NCI-H1048 (cell line): ENCODE measurements at regions not wholly inside any gene's neighbourhood (a gene's known extent, or its start where the extent isn't known, plus 50 kb on each side); places are given as distances from the start of the nearest gene placed in this dataset.

Experiments
- DNase-seq: peaks from one replicate; lab custom pipeline; 2025; lab: John Stamatoyannopoulos, UW

- no peak for DNase-seq
These were observed 87.4 kb upstream of the FZD10 start for GRCh38 chr12:130074661-130075406.

DNA sequence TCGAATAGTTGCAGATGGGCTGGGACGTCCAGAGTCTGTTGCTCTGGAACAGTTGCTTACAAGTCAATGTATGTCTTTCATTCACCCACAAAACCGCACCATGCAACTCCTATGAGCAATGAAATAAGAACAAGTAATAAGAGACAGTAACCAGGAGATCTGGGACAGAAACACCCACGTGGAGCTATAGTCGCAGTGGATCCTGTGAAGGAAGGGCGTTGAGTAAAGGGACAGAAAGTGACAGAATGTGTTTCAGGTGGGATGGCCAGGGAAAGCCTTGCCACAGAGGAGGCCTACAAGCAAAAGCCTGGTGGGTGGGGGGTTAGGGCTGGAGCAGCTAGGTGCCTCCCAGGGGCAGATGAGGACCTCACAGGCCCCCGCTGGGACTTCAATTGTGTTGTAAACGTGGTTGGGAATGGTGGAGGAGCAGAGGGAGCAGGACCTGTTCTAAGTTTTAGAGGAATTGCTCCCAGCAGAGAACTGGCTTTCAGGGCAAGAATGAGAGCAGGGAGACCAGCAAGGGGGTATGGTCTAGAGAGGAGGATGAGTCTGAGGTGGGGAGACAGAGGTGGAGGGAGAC is 86.7 kb upstream of the FZD10 start:
- DNase-seq: no peak

DNA sequence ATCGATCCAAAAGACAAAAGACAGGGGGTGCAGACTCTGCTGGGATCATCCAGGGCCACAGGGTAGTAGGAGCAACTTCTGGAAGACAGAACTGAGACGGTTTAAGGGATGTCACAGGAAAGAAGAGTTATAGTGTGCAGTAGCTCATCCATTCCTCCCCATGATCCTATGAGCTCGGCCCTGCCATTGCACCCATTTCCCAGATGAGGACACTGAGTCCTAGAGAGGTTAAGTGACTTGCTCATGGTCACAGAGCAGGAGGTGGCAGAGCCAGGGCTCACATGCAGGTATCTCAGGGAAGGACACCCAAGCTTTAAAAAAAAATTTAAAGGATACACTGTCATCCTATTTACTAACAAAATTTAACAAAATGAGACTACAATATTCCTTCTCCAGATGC is 86.1 kb upstream of the FZD10 start:
- DNase-seq: no peak

DNA sequence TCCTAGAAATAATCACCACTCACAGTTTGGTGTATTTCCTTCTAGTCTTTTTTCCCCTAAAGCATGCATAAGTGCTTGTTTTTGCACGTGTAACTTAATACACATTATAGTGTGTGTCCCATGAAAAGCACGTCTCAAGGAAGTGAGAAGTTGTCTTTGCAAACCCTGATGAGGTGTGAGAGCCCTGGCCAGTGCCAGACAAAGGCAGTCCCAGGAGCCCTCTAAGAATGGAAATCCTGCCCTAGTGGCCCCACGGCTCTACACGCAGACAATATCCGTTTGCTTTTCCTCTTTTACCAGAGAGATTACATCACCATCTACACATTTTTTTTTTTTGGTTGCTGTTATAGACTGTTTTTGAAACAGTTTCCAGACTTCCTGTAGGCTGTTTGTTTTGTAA is 85.5 kb upstream of the FZD10 start:
- no peak for DNase-seq

DNA sequence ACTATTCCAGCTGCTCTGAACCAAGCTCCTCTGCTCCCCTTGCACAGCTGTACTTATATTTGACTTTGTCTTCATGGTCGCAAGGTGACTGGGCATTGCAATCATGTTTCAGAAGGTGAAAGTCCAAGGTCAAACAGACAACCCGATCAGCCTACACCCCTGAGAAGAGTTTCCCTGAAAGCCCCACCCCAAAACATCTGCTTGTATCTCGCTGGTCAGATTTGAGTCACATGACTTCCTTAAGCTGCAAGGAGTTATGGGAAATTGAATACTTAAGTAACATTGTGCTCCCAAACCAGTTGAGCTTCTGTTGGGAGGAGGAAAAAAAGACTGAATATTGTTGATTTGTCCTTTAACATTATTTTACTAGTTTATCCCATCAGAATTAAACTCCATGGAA is 83.4 kb upstream of the FZD10 start:
- DNase-seq: no peak

DNA sequence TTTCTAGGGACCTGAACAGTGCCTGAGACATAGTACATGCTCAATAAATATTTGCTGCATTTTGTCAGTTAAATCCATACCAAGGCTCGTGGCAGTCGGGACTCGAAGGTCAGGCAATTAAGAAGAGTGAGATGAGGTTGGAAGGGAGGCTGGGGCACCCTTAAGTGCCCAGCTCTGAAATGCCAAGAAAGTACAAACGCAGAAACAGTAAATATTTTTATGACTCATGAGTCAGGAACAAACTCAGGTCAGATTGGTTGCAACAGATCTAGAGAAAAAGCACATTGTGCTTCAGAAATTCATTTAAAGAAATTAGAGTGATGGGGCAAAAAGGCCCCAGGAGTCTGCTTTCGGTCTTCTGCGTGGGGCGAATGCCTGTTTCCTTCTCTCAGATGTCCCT is 83.0 kb upstream of the FZD10 start:
- DNase-seq: no peak

DNA sequence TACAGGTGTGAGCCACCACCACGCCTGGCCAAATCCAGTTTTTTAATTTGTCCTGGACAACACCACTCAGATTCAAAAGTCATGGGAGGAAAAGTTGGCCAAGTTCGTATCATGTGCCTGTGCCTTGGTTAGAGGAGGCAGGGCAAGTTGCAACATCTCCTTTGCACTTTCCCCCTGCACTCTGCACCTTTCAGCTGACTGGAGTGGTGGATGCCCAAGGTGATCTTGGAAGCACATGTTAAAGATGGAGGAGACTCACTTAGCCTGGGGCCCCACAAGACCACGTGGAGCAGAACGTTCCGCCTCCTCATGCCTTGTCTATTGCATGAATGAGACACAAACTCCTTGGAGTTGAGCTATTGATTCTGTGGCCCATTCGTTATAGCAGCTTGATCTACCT is 82.1 kb upstream of the FZD10 start:
- DNase-seq: no peak

DNA sequence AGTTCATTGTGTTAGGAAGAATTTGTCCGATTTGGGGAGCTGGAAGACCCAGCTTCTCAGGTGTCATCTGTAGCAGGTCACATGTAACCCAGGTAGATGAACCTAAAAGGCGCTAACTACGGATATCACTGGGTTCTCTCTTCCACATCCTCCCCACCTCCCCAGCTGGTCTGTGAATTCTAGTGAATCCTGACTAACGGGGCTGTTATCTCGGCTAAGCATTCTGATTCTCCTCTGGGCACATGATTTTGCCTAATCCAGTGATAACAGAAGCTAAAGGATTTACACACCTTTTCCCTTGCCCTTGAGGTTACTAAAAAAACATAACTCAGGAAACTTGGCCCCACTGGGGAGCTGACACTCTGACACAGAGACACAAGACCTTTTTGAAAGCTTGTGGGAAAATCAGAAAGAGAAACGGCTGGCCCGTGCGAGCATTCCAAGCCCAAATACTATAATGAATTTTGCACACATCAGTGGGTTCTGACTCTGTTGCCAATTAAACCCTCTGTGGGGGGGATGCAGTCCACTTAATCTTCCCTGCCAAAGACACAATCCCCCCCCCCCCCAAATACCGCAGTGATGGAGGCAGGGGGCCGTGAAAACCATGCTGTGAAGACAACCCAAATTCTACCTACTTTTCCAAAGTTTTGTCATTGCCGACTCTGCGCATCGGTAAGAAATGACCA is 81.0 kb upstream of the FZD10 start:
- DNase-seq: no peak

- DNase-seq: no peak
These were observed 79.3 kb upstream of the FZD10 start for GRCh38 chr12:130083002-130083401.

DNA sequence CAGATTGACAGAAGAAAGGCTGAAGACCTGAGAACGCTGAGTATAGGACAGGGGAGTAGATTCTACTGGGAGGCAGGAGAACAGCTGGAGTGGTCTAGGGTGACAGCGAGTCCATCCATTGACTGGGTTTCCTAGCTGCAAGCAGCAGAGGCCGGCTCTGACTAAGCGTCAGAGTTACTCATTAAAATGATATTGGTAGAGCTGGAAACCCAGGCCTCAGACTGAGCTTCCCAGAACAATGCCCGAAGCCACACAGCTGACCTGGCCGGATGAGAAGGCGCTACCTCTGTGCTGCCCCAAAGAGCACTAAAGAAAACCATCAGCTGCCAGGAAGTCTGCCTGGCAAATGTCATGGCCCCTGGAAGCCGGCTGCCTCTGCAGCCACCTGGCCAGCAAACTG is 78.5 kb upstream of the FZD10 start:
- DNase-seq: no peak

DNA sequence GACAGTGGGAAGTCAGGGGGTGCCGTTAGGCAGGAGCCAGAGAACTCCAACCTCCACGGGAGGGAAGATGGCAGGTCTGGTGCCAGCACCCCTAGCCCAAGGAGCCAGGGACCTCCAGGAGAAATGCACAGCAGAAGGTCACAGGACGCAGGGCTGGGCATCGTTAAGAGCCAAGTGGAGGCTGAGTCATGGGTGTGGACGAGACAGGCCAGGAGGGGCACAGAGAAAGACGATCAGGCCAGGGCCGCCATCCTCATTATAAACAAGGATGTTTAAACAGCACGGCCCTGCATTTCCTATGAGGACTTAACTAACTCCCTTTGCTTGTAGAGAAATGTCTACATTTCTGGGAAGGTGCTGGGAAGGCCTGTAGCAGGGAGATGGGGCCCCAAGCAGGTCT is 77.9 kb upstream of the FZD10 start:
- no peak for DNase-seq

DNA sequence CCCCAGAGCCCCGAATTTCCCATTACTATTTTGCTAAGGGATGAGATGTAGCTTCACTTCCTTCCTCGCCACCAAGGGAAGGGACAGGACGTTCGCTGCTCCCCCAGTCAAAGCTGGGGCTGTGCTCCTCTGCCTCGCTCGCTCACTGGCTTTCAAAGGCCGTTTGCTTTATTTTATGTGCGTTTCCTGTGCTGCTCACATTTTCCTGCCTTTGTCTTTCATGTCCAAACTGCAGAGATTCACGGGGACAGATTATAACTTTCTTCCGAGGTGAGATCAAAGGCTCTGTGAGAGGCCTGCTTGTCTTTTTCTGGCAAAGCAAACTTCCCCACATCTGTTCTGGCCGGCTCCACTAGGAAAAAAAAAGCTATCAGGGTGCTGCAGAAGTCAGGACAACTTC is 76.0 kb upstream of the FZD10 start:
- no peak for DNase-seq

DNA sequence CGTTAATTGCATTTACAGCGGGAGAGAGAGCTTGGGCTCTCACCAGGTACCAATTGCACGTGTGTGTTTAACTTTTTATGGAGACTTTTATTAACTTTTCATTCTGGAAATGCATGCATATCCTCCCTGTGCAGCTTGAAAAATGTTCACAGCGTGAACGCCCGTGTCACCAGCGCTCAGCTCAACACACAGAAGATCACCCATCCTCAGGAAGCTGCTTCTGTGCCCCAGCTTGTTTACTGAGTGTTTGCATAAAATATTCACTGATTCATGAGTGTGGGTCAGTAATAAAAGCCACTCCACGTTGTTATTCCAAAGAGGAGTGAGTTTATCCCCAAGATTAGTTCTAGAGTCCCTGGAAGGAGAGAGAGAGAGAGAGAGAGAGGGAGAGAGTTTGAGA is 75.5 kb upstream of the FZD10 start:
- DNase-seq: no peak

- DNase-seq: no peak
These were observed 75.0 kb upstream of the FZD10 start for GRCh38 chr12:130087222-130087621.

GRCh38 chr12:130088504-130088903 is 73.8 kb upstream of the FZD10 start:
- no peak for DNase-seq

DNA sequence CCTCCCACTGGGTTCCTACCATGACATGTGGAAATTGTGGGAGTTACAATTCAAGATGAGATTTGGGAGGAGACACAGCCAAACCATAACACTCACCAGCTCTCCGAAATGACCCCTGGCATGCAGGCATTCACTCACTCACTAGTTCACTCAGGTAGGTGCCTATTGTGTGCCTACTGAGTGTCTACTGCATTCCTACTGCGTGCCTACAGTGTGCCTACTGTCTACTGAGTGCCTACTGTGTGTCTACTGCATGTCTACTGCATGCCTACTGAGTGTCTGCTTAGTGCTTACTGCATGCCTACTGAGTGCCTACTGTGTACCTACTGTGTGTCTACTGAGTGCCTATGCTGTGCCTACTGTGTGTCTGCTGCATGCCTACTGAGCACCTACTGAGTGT is 71.7 kb upstream of the FZD10 start:
- DNase-seq: no peak

DNA sequence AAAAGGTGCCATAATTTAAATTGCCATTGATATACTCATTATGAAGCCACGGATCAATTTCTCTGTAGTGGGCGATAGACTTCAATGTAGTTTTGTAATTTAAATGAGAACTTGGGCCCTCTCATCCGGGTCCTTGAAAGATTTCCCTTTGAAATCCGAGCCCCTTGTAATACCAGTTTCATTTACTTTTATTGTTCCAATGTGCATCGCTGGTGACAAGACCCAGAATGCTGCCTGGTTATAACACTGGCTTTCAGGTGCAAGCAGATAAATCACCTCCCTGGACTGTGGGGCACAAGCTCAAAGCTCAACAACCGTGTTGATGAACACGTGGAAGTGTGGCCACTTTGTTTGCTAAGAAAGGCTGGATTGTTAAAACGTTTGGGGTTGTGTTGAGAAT is 68.9 kb upstream of the FZD10 start:
- no peak for DNase-seq

DNA sequence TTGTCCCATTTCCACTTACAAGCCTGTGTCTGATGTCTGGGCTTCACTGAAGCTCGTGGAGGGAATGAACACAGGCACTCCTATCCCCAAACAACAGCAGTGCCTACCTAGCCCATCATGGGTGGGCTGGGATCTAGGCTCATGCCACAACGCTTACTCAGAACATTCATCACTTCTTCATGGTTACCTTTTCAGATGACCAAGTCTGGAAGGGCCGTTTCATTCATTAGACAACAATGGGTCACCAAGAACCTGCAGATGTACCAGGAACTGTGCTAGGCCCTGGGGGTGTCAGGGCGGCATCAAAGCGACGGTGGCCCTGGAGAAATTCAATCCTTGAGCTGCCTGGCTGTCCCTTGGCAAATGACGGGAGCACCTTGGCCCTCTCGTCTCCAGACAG is 64.9 kb upstream of the FZD10 start:
- DNase-seq: no peak

GRCh38 chr12:130097798-130098255 is 64.4 kb upstream of the FZD10 start:
- no peak for DNase-seq

DNA sequence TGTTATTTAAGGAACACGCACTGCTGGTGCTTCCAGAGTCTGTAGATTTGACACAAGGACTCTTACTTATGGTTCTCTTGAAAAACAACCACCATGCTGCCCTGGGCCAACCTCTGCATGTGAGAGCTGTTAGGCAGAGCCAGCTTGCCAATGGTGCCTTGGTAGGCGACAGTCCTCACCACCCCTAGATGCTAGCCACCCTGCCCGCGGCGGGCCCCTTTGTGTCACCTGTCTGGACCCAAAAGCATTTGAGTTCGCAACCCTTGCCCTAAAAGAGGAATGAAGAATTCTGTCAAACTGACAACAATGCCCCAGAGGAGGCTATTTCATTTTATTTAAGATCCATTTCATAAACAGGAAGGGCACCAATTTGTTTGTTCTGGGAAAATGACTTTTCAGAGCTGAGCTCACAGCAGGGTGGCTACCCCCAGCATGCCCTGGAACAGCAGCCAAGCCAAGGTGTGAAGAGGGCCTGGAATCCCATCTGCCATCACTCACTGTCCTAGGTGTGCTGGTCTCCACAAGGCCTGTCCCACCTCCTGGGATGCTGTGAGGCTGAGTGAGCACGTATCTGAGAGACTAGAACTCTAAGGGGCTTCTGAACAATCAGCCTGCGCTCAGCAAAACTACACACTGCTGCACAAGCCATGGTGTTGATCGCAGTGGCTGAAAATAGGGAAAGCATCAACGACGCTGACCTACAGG is 63.8 kb upstream of the FZD10 start:
- DNase-seq: no peak

DNA sequence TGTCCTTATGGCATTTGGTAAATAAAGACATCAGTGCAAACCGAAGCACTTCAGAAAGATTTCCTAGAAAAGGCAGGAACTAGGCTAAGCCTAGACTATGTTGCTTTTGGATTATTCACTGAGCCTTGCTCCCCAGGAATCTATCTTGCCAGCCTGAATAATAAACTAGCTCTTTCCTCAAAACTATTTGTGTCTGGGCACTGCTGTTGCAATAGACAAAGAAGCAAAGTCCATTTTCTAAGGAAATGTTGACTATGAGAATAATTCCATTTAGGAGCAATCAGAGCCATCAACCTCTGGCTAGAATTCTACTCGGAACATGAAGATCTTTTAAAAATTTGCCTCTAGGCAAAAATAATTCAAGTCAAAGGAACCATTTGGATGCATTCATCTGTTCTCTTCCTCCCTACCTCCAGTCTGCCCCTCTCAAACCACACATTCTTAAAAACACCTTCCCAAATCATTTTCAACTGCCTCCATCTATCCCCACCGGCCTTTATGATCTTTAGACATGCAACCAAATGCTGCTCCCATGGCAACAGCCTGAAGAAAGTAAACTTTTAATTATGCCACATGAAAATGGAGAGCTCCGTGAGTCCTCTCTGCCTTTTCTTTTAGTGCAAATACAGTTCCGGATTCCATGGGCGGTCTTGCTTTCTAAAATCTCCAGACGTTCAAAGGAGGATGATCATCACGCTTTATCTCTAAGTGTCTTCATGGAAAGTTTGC is 61.5 kb upstream of the FZD10 start:
- DNase-seq: no peak

DNA sequence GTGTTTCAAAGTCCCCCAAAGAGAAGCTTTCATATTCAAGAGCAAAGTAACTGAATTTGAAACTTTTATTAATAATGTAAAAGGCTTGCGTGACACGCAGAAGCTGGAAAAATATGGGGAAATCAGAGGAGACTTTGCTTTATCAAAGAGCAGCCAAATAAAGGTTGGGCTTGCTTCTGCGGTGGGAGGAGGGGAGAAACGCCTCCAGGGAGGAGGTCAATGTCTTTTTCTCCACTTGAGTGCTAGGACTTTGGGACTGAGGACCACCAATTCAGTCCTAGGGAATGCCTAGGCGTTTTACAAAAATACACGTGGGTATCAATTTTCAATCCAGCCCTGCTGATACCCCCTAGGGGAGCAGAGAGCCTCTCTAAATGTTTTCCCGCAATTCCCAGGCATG is 60.9 kb upstream of the FZD10 start:
- no peak for DNase-seq
